ENCODE measurements at regions not wholly inside any gene's neighbourhood (a gene's known extent, or its start where the extent isn't known, plus 50 kb on each side); places are given as distances from the start of the nearest gene placed in this dataset.

DNA sequence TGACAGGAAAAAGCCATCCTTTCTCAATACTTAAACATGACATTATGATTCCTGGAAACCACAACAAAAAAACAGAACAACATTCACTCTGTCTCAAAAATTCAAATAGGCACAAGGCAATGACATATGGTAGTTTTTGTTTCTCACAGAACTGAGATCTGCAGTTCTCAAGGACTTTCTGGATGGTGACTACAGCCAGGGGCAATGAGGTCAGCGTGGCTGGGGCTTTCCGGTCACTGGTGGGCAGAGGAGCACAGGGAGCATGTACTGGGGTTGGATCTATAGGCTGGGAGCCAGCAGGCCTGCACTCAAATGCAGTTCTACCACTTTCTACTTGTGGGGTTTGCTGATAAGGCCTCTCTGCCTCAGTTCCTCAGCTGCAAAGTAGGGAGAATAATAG, 72.0 kb downstream of the CTAGE1 start:
- H3K27ac ChIP-seq, result peak overlapping the region; percentile 79 to 88 (median 86)
- 27 to 36% methylated on average over 2 of the region's 2 CpGs for WGBS, 2 donors
- no peak for TF ChIP-seq POLR2A (IDR thresholded peaks at IDR 0.05)
- peak in 1 of 2 donors; percentile 17 for TF ChIP-seq POLR2AphosphoS5 (IDR thresholded peaks at IDR 0.05)
- no peaks in the 10 kb centered on the region for H3K9me3 ChIP-seq
- no peaks in the 10 kb centered on the region for H3K27me3 ChIP-seq
- no peaks in the 10 kb centered on the region for H3K36me3 ChIP-seq
- H3K4me3 ChIP-seq, result no peak overlapping the region
- no peak for DNase-seq
- H3K4me1 ChIP-seq, result peaks cover 31 to 53% (median 37%) of the 10 kb centered on the region in 4 donors
- no peak for ATAC-seq (ENCODE audit: low FRiP score in 2 of 2)

GRCh38 chr18:22344908-22345670, 72.6 kb downstream of the CTAGE1 start:
- TF ChIP-seq POLR2AphosphoS5 (IDR thresholded peaks at IDR 0.05) (no peak), EP300 (IDR thresholded peaks at IDR 0.05) (no peak), POLR2A (IDR thresholded peaks at IDR 0.05) (no peak)
- TF ChIP-seq, protein P1, sequence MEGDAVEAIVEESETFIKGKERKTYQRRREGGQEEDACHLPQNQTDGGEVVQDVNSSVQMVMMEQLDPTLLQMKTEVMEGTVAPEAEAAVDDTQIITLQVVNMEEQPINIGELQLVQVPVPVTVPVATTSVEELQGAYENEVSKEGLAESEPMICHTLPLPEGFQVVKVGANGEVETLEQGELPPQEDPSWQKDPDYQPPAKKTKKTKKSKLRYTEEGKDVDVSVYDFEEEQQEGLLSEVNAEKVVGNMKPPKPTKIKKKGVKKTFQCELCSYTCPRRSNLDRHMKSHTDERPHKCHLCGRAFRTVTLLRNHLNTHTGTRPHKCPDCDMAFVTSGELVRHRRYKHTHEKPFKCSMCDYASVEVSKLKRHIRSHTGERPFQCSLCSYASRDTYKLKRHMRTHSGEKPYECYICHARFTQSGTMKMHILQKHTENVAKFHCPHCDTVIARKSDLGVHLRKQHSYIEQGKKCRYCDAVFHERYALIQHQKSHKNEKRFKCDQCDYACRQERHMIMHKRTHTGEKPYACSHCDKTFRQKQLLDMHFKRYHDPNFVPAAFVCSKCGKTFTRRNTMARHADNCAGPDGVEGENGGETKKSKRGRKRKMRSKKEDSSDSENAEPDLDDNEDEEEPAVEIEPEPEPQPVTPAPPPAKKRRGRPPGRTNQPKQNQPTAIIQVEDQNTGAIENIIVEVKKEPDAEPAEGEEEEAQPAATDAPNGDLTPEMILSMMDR (IDR thresholded peaks at IDR 0.05), result no peak
- peak overlapping the region in 3 of 4 donors; percentile 28 to 88 (median 86) for H3K27ac ChIP-seq
- H3K4me1 ChIP-seq, result peaks cover 31 to 54% (median 38%) of the 10 kb centered on the region in 4 donors
- H3K36me3 ChIP-seq, result no peaks in the 10 kb centered on the region
- no peaks in the 10 kb centered on the region for H3K9me3 ChIP-seq
- H3K27me3 ChIP-seq, result no peaks in the 10 kb centered on the region
- 54 to 63% methylated on average over 3 of the region's 3 CpGs for WGBS, 2 donors
- H3K4me3 ChIP-seq, result no peak overlapping the region
- DNase-seq (no peak), ATAC-seq (ENCODE audit: low FRiP score in 2 of 2) (no peak)

- DNase-seq, result no peak
- no peak for ATAC-seq (ENCODE audit: low FRiP score in 2 of 2)
- Histone ChIP-seq H3K36me3 (no peaks in the 10 kb centered on the region), H3K4me3 (no peak overlapping the region), H3K4me1 (peaks cover 31 to 56% (median 39%) of the 10 kb centered on the region in 4 donors), H3K9me3 (no peaks in the 10 kb centered on the region), H3K27ac (peak overlapping the region in 1 of 4 donors; percentile 37), H3K27me3 (no peaks in the 10 kb centered on the region)
- TF ChIP-seq, protein P1 (IDR thresholded peaks at IDR 0.05), result no peak
- TF ChIP-seq EP300 (IDR thresholded peaks at IDR 0.05), result no peak
- TF ChIP-seq POLR2AphosphoS5 (IDR thresholded peaks at IDR 0.05), result no peak
- TF ChIP-seq POLR2A (IDR thresholded peaks at IDR 0.05), result no peak
- WGBS, 2 donors, result 42 to 71% methylated on average over 1 of the region's 1 CpG
These were observed 73.3 kb downstream of the CTAGE1 start for GRCh38 chr18:22344445-22344844.

GRCh38 chr18:22343613-22344012, 74.1 kb downstream of the CTAGE1 start:
- Histone ChIP-seq H3K4me1 (peaks cover 31 to 48% (median 33%) of the 10 kb centered on the region in 4 donors), H3K27ac (peak overlapping the region in 2 of 4 donors; percentile 1 to 31), H3K4me3 (no peak overlapping the region), H3K27me3 (no peaks in the 10 kb centered on the region), H3K9me3 (no peaks in the 10 kb centered on the region), H3K36me3 (no peaks in the 10 kb centered on the region)
- TF ChIP-seq, protein P1 (IDR thresholded peaks at IDR 0.05), result no peak
- no peak for TF ChIP-seq EP300 (IDR thresholded peaks at IDR 0.05)
- TF ChIP-seq POLR2AphosphoS5 (IDR thresholded peaks at IDR 0.05), result no peak
- TF ChIP-seq POLR2A (IDR thresholded peaks at IDR 0.05), result no peak
- no peak for DNase-seq
- WGBS, 2 donors, result 74 to 90% methylated on average over 5 of the region's 5 CpGs
- ATAC-seq (ENCODE audit: low FRiP score in 2 of 2), result no peak

GRCh38 chr18:22342625-22343024, 75.1 kb downstream of the CTAGE1 start:
- peaks cover 34 to 40% (median 37%) of the 10 kb centered on the region in 4 donors for H3K4me1 ChIP-seq
- peak in 1 of 2 donors; percentile 84 for DNase-seq
- WGBS, 2 donors, result 27 to 44% methylated on average over 4 of the region's 4 CpGs

More at GRCh38 chr18:22342625-22343024, 75.1 kb downstream of the CTAGE1 start:
- ATAC-seq (ENCODE audit: low FRiP score in 2 of 2), result peak in 1 of 2 donors; percentile 60
- Histone ChIP-seq H3K27me3 (no peaks in the 10 kb centered on the region), H3K4me3 (no peak overlapping the region), H3K27ac (peak overlapping the region in 2 of 4 donors; percentile 23 to 31), H3K9me3 (no peaks in the 10 kb centered on the region), H3K36me3 (no peaks in the 10 kb centered on the region)
- TF ChIP-seq POLR2AphosphoS5 (IDR thresholded peaks at IDR 0.05), result no peak
- no peak for TF ChIP-seq EP300 (IDR thresholded peaks at IDR 0.05)
- TF ChIP-seq, protein P1 (IDR thresholded peaks at IDR 0.05), result no peak
- TF ChIP-seq POLR2A (IDR thresholded peaks at IDR 0.05), result no peak
